T-helper 2 cell treated with Interferon-gamma antibody and Interleukin-4, amounts not matched to agents 5 μg/mL and 100 μg/mL, for 36 hours (primary cell): ENCODE measurements at regions not wholly inside any gene's neighbourhood (a gene's known extent, or its start where the extent isn't known, plus 50 kb on each side); places are given as distances from the start of the nearest gene placed in this dataset.
"Not testable (repeated sequence)": the region's sequence is repeated elsewhere in the genome, so short reads cannot be mapped to it uniquely, and the experiment has no call there.

ENCODE experiments used
- DNase-seq: peaks from one replicate; pipeline ENCODE4 v3.0.0; 2021; ENCODE audit warnings: low spot score
- H3K27ac Mint-ChIP-seq: one replicate; pipeline ENCODE4 v1.8.0; 2021; ENCODE audit warnings: mild to moderate bottlenecking, mixed read lengths
- H3K27me3 Mint-ChIP-seq: one replicate; pipeline ENCODE4 v1.8.0; 2021; ENCODE audit warnings: low read depth, mixed read lengths
- H3K36me3 Mint-ChIP-seq: one replicate; pipeline ENCODE4 v1.8.0; 2021; ENCODE audit warnings: low read depth, mixed read lengths
- H3K4me1 Mint-ChIP-seq: one replicate; pipeline ENCODE4 v1.8.0; 2021; ENCODE audit warnings: low read depth, mixed read lengths
- H3K4me3 Mint-ChIP-seq: one replicate; pipeline ENCODE4 v1.8.0; 2022; ENCODE audit warnings: mild to moderate bottlenecking, moderate library complexity, mixed read lengths
- H3K9me3 Mint-ChIP-seq: one replicate; pipeline ENCODE4 v1.8.0; 2021; ENCODE audit warnings: mixed read lengths

DNA sequence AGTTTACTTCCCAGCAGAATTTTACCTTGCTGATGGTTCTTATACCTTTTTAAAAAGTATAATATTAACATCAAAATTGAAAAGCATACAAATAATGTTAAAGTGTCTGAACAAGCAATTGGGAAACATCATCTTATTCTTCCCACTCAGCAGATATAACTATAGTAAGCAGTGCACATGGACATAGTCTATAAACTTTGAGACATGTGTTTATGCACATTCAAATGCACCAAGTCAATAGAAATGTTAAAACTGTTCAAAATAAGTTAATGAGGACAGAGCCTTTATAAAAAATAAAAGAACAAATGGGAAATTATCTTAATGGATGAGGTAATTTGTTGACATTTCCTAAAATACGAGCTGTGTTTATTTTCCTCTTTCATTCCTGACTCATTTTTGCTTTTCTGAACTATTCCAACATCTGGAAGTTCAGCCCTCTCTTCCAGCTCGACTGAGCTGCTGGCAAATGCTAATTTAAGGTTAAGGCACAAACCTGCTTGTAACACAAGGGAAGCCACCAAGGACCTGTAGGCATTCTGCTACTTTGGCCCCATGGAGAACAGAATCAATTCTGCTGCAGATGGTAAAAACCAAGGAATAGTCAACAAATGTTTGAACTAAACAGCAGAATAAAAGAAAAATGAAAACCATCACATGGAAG, 110.3 kb upstream of the MAP3K4 start:
- DNase-seq = no peak
- Mint-ChIP-seq H3K4me1 (no peaks in the 10 kb centered on the region), H3K36me3 (no peaks in the 10 kb centered on the region), H3K9me3 (no peaks in the 10 kb centered on the region), H3K4me3 (no peak overlapping the region), H3K27me3 (peaks cover 4% of the 10 kb centered on the region), H3K27ac (no peak overlapping the region)

DNA sequence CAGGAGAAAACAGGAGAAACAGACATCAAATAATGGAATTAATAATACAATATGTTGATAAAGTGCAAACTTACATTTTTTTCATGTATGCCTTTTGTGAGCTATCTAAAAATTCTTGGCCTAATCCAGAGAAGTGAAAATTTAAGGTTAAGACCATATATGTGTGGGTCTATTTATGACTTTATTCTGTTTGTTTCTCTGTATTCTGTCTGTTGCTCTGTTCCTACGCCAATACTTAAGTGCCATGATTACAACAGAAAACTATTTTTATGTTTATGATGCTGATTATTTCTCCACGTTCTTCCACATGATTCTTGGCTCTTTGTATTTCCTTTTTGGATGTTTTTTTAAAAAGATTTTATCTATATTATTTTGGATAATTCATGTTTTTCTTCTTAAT, 109.6 kb upstream of the MAP3K4 start:
- Mint-ChIP-seq H3K9me3 (no peaks in the 10 kb centered on the region), H3K4me1 (no peaks in the 10 kb centered on the region), H3K27me3 (peaks cover 4% of the 10 kb centered on the region), H3K4me3 (no peak overlapping the region), H3K36me3 (no peaks in the 10 kb centered on the region), H3K27ac (no peak overlapping the region)
- no peak for DNase-seq

DNA sequence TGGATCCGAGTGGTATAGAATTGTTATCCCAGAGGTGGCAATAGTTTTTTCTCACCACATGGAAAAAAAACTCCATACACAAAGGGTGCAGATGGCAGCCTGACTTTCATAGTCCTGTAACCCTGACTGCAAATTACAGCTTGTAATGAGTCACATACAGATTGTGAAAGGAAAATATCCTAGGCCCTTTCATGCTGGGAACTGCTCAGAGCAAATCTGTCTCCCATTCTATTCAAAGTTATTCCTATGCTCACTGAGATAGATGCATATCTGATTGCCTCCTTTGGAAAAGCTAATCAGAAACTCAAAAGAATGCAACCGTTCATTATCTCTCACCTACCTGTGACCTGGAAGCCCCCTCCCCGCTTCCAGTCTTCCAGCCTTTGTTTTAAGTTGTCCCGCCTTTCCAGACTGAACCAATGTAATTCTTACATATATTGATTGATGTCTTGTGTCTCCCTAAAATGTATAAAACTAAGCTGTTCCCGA, 108.7 kb upstream of the MAP3K4 start:
- H3K4me1 Mint-ChIP-seq = no peaks in the 10 kb centered on the region
- peaks cover 4% of the 10 kb centered on the region for H3K27me3 Mint-ChIP-seq
- H3K9me3 Mint-ChIP-seq = no peaks in the 10 kb centered on the region
- no peak for DNase-seq
- H3K4me3 Mint-ChIP-seq = no peak overlapping the region
- H3K36me3 Mint-ChIP-seq = no peaks in the 10 kb centered on the region
- H3K27ac Mint-ChIP-seq = no peak overlapping the region

DNA sequence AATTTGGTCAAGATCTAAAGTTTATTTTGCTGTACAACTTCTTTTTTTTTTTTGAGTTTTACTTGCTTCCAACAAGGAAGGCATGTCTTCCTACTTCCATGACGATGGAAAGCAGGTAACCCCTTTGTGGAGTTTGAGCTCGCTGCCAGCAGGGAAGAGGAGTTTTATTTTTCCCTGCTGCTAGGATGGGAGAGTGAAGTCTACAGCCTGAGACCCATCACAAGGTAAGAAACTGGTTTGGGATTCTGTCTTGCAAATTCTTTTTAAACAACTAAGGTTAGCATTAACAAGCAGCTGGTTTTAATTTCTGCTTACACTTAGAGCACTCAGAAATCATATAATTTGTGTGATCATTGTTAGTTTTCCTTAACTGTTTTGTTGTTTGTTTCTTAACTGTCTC, 108.0 kb upstream of the MAP3K4 start:
- no peak for DNase-seq
- Mint-ChIP-seq H3K36me3 (no peaks in the 10 kb centered on the region), H3K4me3 (no peak overlapping the region), H3K27me3 (peaks cover 4% of the 10 kb centered on the region), H3K4me1 (no peaks in the 10 kb centered on the region), H3K9me3 (no peaks in the 10 kb centered on the region), H3K27ac (no peak overlapping the region)

DNA sequence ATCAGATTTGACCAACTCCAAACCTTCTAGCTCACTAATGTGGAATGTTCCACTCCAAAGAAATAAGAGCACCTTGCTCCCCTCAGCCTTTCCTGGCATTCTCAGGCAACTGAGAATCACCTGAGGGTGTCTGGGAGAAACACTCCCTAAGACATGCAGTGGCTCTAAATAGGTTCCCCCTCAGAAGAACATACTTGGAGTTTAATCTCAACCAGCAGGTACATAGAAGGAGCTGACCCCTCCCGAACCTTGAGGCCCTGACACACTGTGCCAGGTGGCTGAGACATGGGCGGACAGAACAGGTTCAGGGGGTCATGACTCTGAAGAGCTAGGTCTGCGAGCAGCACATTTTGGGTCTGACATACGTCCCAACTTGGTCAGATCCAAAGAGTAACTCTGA, 107.6 kb upstream of the MAP3K4 start:
- Mint-ChIP-seq H3K36me3 (no peaks in the 10 kb centered on the region), H3K4me1 (no peaks in the 10 kb centered on the region), H3K4me3 (no peak overlapping the region), H3K27me3 (peaks cover 4% of the 10 kb centered on the region), H3K27ac (no peak overlapping the region), H3K9me3 (no peaks in the 10 kb centered on the region)
- no peak for DNase-seq

DNA sequence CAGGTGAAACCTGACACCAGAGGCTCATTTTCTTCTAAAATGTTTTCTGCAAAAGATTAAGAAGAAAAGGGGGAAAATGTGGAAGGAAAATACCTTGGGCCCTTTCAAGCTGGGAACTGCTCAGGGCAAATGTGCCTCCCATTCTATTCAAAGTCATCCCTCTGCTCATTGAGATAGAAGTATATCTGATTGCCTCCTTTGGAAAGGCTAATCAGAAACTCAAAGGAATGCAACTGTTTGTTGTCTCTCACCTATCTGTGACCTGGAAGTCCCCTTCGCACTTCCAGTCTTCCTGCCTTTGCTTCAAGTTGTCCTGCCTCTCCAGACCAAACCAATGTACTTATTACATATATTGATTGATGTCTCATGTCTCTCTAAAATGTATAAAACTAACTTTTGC, 102.4 kb upstream of the MAP3K4 start:
- not testable (repeated sequence) for H3K9me3 Mint-ChIP-seq, H3K36me3 Mint-ChIP-seq, H3K4me1 Mint-ChIP-seq, H3K27ac Mint-ChIP-seq, DNase-seq, H3K4me3 Mint-ChIP-seq, H3K27me3 Mint-ChIP-seq

DNA sequence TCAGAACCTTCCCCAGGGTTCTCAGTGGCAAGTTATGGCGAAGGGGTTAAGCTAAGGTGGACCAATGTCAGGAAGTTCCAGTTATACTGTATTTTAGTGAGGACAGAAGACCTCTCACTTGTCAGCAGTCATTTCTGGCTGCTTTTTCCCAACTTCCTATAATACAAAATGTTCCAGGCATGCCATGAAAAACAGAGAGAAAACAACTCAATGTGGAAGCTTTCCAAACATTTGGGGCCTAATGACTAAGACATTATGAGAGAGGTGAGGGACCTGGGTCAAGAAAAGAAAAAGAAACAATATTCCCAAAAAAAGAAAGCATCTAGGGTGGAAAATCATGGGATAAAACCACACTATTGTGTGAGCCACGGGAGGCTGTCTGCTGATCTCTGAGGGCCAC, 99.9 kb upstream of the MAP3K4 start:
- Mint-ChIP-seq H3K4me1 (no peaks in the 10 kb centered on the region), H3K9me3 (no peaks in the 10 kb centered on the region), H3K36me3 (no peaks in the 10 kb centered on the region), H3K4me3 (no peak overlapping the region), H3K27me3 (no peaks in the 10 kb centered on the region), H3K27ac (no peak overlapping the region)
- no peak for DNase-seq

DNA sequence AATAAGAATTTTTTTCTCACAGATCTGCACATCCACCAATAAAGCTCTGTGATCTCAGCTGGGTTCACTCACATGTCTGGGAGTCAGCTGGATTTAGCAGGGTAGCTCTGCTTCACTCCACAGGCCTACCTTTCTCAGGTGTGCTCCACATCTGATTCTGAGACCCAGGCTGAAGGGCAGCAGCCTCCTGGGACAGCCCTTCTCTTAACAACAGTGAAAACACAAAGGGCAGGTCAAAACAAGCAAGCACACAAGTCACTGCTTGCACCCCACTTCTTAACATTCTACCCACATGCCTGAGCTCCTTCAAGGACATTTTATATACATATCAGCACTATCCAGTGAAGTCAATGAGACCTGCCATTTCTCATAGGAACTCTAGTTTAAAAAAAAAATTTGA, 96.0 kb upstream of the MAP3K4 start:
- Mint-ChIP-seq H3K4me1 (no peaks in the 10 kb centered on the region), H3K27ac (no peak overlapping the region), H3K36me3 (no peaks in the 10 kb centered on the region), H3K9me3 (no peaks in the 10 kb centered on the region), H3K4me3 (no peak overlapping the region), H3K27me3 (no peaks in the 10 kb centered on the region)
- DNase-seq = no peak

DNA sequence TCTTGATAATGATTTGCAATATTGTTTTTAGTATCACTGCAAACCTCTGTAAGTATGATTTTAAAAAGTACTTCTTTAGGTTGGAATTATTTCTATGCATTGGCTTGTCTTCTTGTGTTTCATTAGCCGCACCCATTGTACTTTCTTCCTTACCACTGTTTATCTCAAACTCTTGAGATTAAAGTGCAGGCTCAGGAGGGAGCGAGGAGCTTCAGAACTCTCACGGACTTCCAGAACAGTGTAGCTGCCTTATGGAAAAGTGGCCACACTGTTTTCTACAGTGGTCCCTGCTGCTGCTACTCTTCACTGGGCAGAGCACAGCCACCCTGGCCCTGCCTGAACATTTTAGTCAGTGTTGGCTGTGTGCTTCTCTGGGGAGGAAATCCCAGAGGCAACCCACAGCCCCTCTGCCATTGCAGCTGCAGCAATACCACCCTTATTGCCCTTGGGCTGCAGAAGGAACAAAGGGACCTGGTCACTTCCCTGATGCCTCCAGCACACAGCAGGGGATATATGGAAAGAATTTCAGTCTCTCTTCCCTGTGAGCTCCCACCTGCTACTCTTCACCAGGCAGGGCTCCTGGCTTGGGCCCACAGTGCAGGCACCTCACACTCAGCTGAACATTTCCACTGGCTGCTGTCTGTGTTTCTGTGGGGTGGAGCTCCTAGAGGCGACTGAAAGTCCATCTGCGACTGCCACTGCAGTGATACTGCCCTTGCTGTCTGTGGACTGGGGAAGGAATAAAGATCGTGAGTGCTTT, 91.7 kb upstream of the MAP3K4 start:
- H3K27ac Mint-ChIP-seq = no peak overlapping the region
- no peaks in the 10 kb centered on the region for H3K4me1 Mint-ChIP-seq
- no peaks in the 10 kb centered on the region for H3K9me3 Mint-ChIP-seq
- H3K36me3 Mint-ChIP-seq = no peaks in the 10 kb centered on the region
- no peak for DNase-seq
- no peaks in the 10 kb centered on the region for H3K27me3 Mint-ChIP-seq
- H3K4me3 Mint-ChIP-seq = no peak overlapping the region

DNA sequence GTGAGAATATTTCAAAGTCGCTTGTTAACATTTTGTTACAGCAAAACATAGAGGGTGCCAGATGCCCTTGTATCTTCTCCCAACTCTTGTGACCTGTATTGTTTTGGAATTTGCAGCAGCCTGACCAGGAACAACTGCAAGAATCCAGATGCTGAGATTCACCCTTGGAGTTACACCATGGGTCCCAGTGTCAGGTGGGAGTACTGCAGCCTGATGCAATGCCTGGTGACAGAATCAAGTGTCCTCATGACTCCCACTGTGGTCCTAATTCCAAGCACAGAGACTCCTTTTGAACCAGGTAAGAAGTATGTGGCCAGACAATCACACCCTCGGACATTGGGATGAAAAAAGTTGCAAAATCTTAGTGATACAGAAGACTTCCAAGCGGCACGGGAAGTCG, 79.6 kb upstream of the MAP3K4 start:
- no peak overlapping the region for H3K27ac Mint-ChIP-seq
- no peaks in the 10 kb centered on the region for H3K9me3 Mint-ChIP-seq

DNA sequence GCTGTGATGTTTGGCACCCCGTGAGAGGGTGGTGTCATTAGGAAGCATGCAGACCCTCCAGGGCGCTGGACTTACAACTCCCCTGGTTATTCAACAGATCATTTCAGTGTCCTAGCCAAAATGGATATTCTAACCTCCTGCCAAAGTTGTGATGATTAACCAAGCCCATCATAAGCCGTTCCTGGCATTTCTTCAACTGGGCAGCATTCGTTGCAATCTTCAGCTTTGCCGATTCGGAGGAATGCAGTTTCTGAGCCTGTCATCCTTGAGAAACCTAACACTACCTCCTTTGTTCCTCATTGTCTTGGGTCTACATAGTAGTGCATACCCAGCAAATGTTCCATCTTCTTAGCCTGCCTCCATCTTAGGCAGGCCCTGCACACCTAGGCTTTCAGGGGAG, 79.2 kb upstream of the MAP3K4 start:
- Mint-ChIP-seq H3K27me3 (no peaks in the 10 kb centered on the region), H3K4me1 (no peaks in the 10 kb centered on the region), H3K27ac (no peak overlapping the region), H3K9me3 (no peaks in the 10 kb centered on the region), H3K4me3 (no peak overlapping the region), H3K36me3 (no peaks in the 10 kb centered on the region)
- DNase-seq = no peak

More for the DNA sequence above, 79.6 kb upstream of the MAP3K4 start:
- Mint-ChIP-seq H3K36me3 (no peaks in the 10 kb centered on the region), H3K4me3 (no peak overlapping the region), H3K27me3 (no peaks in the 10 kb centered on the region), H3K4me1 (no peaks in the 10 kb centered on the region)
- DNase-seq = no peak

DNA sequence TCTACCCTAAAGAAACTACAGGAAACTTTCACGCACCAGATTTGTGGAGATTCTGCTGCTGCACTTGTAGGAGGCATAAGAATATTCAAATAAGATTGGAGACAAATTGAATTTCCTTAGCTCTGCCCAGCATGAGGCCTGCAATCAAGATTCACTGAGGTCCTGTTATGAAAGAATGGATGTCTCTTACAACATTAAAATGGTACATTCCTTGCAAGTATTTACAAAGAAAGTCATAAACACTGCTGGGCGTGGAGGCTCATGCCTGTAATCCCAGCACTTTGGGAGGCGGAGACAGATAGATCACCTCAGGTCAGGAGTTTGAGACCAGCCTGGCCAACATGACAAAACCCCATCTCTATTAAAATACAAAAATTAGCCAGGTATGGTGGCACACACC, 74.0 kb upstream of the MAP3K4 start:
- no peak for DNase-seq
- H3K27me3 Mint-ChIP-seq = peaks cover 5% of the 10 kb centered on the region
- no peak overlapping the region for H3K27ac Mint-ChIP-seq
- no peaks in the 10 kb centered on the region for H3K9me3 Mint-ChIP-seq
- H3K4me3 Mint-ChIP-seq = no peak overlapping the region
- H3K36me3 Mint-ChIP-seq = no peaks in the 10 kb centered on the region
- H3K4me1 Mint-ChIP-seq = no peaks in the 10 kb centered on the region

DNA sequence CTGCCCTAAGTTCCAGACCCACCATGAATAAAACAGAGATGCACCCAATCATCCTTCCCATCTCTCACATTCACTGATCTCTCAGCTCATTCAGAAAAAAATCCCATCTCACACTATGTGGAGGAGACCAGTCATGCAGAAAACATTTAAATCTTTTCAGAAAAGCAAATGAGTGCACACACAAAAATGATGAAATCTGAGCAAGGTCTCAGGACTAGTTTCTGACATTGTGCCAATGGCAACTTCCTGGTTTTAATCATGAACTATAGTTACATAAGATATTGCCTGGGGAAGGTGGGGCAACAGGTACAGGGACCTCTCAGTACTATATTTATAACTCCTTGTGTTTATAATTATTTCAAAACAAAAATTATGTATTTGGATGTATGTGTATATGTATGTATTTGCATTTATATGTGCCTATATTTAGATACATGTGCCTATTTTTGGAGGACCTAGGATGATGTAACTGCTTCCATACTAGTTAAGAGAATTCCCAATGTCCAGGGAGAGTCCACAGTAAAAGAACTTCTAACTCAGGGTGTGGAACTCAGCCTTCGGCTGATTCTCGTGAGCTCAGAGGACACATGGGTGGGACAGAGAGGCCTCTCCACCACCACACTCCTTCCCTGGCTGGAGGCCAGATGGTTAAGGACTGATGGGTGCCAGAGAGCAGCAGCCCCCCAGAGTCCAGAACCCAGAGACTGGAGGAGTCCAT, 71.7 kb upstream of the MAP3K4 start:
- Mint-ChIP-seq H3K9me3 (no peaks in the 10 kb centered on the region), H3K36me3 (no peaks in the 10 kb centered on the region), H3K27ac (no peak overlapping the region), H3K4me1 (no peaks in the 10 kb centered on the region), H3K27me3 (peaks cover 7% of the 10 kb centered on the region), H3K4me3 (no peak overlapping the region)
- DNase-seq = no peak

DNA sequence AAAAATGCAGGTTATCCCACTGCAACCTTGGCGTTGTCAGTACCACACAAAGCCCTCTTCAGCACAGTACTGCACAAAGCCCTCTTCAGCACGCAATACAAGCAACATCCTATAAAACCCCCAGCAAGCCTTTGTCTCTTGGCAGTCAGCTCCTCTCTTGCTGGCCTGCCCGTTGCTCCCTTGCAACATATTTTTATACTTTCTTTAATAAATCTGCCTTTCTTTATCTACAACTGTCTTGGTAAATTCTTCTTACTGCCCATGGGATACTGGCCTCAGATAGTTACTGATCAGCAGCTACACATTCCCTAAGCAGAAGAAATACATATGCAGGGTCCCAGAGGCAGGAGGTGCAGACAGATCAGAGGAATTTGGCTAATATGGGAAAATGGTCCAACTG, 70.5 kb upstream of the MAP3K4 start:
- Mint-ChIP-seq H3K27ac (no peak overlapping the region), H3K9me3 (no peaks in the 10 kb centered on the region), H3K4me3 (no peak overlapping the region)

More for the DNA sequence above, 70.5 kb upstream of the MAP3K4 start:
- H3K27me3 Mint-ChIP-seq = peaks cover 7% of the 10 kb centered on the region
- H3K36me3 Mint-ChIP-seq = no peaks in the 10 kb centered on the region
- no peak for DNase-seq
- no peaks in the 10 kb centered on the region for H3K4me1 Mint-ChIP-seq
